HCT116 (cell line): ENCODE measurements at regions not wholly inside any gene's neighbourhood (a gene's known extent, or its start where the extent isn't known, plus 50 kb on each side); places are given as distances from the start of the nearest gene placed in this dataset.

ENCODE experiments used
- ATAC-seq: fragments of 200-7000 bp; cut with Tn5 transposase; 2 replicates; pipeline ENCODE4 v1.9.1; 2020; ENCODE audit warnings: mild to moderate bottlenecking, moderate library complexity
- BruUV-seq: library from RNA; stranded (reverse); fragments of 400-500 nt; replicated peaks from 2 replicates; lab custom pipeline; 2021; lab: Mats Ljungman, UMichigan
- CTCF ChIA-PET: fragments of 300-600 bp; sonication (Branson Sonifier 250); formaldehyde crosslinking; loops from one replicate; lab custom pipeline; 2021; ENCODE audit warnings: antibody characterized with exemption; lab: Charles Lee
- POLR2A ChIA-PET: fragments of 300-600, 350-600 bp; sonication (Branson Sonifier 250); formaldehyde crosslinking; loops from one replicate; lab custom pipeline; 2021; ENCODE audit warnings: antibody characterized with exemption; lab: Charles Lee
- RAD21 ChIA-PET, 2 experiments: fragments of 300-600 bp; sonication (Branson Sonifier 250); formaldehyde crosslinking; loops; one replicate each; lab custom pipeline; 2023; ENCODE audit warnings: low total read pairs in 2 of 2; ENCODE audit not compliant: uncharacterized antibody in 2 of 2, unreplicated experiment in 2 of 2, low non-redundant PET in 1 of 2; lab: Charles Lee
- DNase-seq: peaks from one replicate; pipeline ENCODE4 v3.0.0-alpha.2; 2010; ENCODE audit warnings: low read depth, low spot score
- H2AFZ ChIP-seq: fragments of 200-600 bp; shearing (Covaris generic), sonication (generic); 2 replicates; pipeline ENCODE4 v1.6.1; 2017; ENCODE audit warnings: low read depth, mixed run types, mixed read lengths, antibody characterized with exemption, low read length; ENCODE audit not compliant: poor library complexity, severe bottlenecking
- H3K27ac ChIP-seq: 2 replicates; pipeline ENCODE4 v1.5.1; 2012; ENCODE audit warnings: low read depth, low read length
- H3K27me3 ChIP-seq: fragments of 200-600 bp; sonication (generic); 2 replicates; pipeline ENCODE4 v1.6.1; 2016; ENCODE audit warnings: mixed run types, low read length, mixed read lengths; ENCODE audit not compliant: insufficient read depth
- H3K36me3 ChIP-seq, 2 experiments: fragments of 200-500 bp in 1 of 2; fragments of 200-600 bp in 1 of 2; sonication (Bioruptor generic) in 1 of 2; sonication (generic) in 1 of 2; 2 replicates each; pipeline versions ENCODE4 v1.5.1 to v1.6.1; 2014 to 2016; ENCODE audit warnings: low read length in 2 of 2, inconsistent platforms in 1 of 2, mixed read lengths in 1 of 2, mixed run types in 1 of 2; ENCODE audit not compliant: insufficient read depth in 2 of 2, control insufficient read depth in 1 of 2
- H3K4me1 ChIP-seq, 2 experiments: fragments of 200-600 bp in 1 of 2; sonication (generic) in 1 of 2; 2 replicates each; pipeline versions ENCODE4 v1.5.1 to v1.6.1; 2012 to 2017; ENCODE audit warnings: low read length in 2 of 2, inconsistent platforms in 1 of 2, mild to moderate bottlenecking in 1 of 2, mixed read lengths in 1 of 2, mixed run types in 1 of 2, moderate library complexity in 1 of 2; ENCODE audit not compliant: insufficient read depth in 2 of 2, control insufficient read depth in 1 of 2
- H3K4me2 ChIP-seq: fragments of 200-600 bp; sonication (generic); 2 replicates; pipeline ENCODE4 v1.6.1; 2017; ENCODE audit warnings: mixed run types, low read length, mixed read lengths
- H3K4me3 ChIP-seq, 2 experiments: fragments of 200-600 bp in 1 of 2; sonication (generic) in 1 of 2; replicated peaks in 1 of 2; 2 replicates each; pipeline ENCODE4 v1.5.1; 2011 to 2016; ENCODE audit warnings: low read length in 2 of 2, control low read depth in 1 of 2, low read depth in 1 of 2, mild to moderate bottlenecking in 1 of 2, mixed read lengths in 1 of 2, mixed run types in 1 of 2
- H3K79me2 ChIP-seq: fragments of 200-600 bp; sonication (generic); 2 replicates; pipeline ENCODE4 v1.6.1; 2017; ENCODE audit warnings: mild to moderate bottlenecking, mixed run types, low read length, moderate library complexity, mixed read lengths; ENCODE audit not compliant: insufficient read depth
- H3K9ac ChIP-seq: fragments of 200-600 bp; sonication (generic); 2 replicates; pipeline ENCODE4 v1.6.1; 2016; ENCODE audit warnings: low read length, mixed read lengths
- H3K9me2 ChIP-seq: fragments of 200-600 bp; sonication (generic), shearing (Covaris generic); 2 replicates; pipeline ENCODE4 v1.6.1; 2017; ENCODE audit warnings: mixed run types, mild to moderate bottlenecking, moderate library complexity; ENCODE audit not compliant: insufficient read depth
- H3K9me3 ChIP-seq, 2 experiments: fragments of 200-500 bp in 1 of 2; fragments of 200-600 bp in 1 of 2; sonication (Bioruptor generic) in 1 of 2; sonication (generic) in 1 of 2; 2 replicates each; pipeline ENCODE4 v1.6.1; 2014 to 2017; ENCODE audit warnings: low read length in 2 of 2, mixed read lengths in 2 of 2, inconsistent platforms in 1 of 2, low read depth in 1 of 2, mild to moderate bottlenecking in 1 of 2, mixed run types in 1 of 2, moderate library complexity in 1 of 2; ENCODE audit not compliant: control insufficient read depth in 1 of 2, insufficient read depth in 1 of 2
- H4K20me1 ChIP-seq: fragments of 200-600 bp; sonication (generic), shearing (Covaris generic); 2 replicates; pipeline ENCODE4 v1.6.1; 2017; ENCODE audit warnings: mixed run types, mild to moderate bottlenecking, moderate library complexity; ENCODE audit not compliant: insufficient read depth
- ATF3 ChIP-seq: IDR thresholded peaks from 2 replicates; pipeline ENCODE4 v1.6.1; 2012
- CTCF ChIP-seq, 3 experiments: fragments of 200-600 bp in 1 of 3; sonication (generic) in 1 of 3; IDR thresholded peaks in 2 of 3; conservative IDR thresholded peaks in 1 of 3; 2 replicates each; pipeline ENCODE4 v1.5.1; 2012 to 2017; ENCODE audit warnings: low read depth in 2 of 3, low read length in 2 of 3, antibody characterized with exemption in 1 of 3, borderline replicate concordance in 1 of 3, control low read depth in 1 of 3, mild to moderate bottlenecking in 1 of 3, mixed read lengths in 1 of 3, mixed run types in 1 of 3, moderate library complexity in 1 of 3; ENCODE audit not compliant: insufficient read depth in 1 of 3
- EGR1 ChIP-seq: IDR thresholded peaks from 2 replicates; pipeline ENCODE4 v1.6.1; 2012; ENCODE audit warnings: low read depth
- ELF1 ChIP-seq: IDR thresholded peaks from 2 replicates; pipeline ENCODE4 v1.6.1; 2012; ENCODE audit warnings: low read depth, borderline replicate concordance
- EZH2 ChIP-seq: fragments of 200-600 bp; sonication (generic); IDR thresholded peaks from 2 replicates; pipeline ENCODE4 v1.6.1; 2017; ENCODE audit warnings: antibody characterized with exemption, mixed run types
- EZH2phosphoT487 ChIP-seq: fragments of 200-600 bp; IDR thresholded peaks from 2 replicates; pipeline ENCODE4 v1.6.1; 2018; ENCODE audit warnings: antibody characterized with exemption, borderline replicate concordance
- POLR2A ChIP-seq: IDR thresholded peaks from 2 replicates; pipeline ENCODE4 v1.7.0; 2011; ENCODE audit warnings: borderline replicate concordance; ENCODE audit not compliant: insufficient read depth, insufficient read length; ENCODE audit errors: extremely low read depth
- SRF ChIP-seq: IDR thresholded peaks from 2 replicates; pipeline ENCODE4 v1.6.1; 2012; ENCODE audit warnings: low read depth
- TCF7L2 ChIP-seq: IDR thresholded peaks from 2 replicates; pipeline ENCODE4 v1.7.0; 2011; ENCODE audit warnings: borderline replicate concordance, inconsistent platforms; ENCODE audit not compliant: insufficient read depth, insufficient read length; ENCODE audit errors: extremely low read depth
- YY1 ChIP-seq: IDR thresholded peaks from 2 replicates; pipeline ENCODE4 v1.6.1; 2011; ENCODE audit warnings: low read length, low read depth, moderate library complexity, mild to moderate bottlenecking; ENCODE audit not compliant: insufficient replicate concordance; ENCODE audit errors: extremely low read depth
- ZFX ChIP-seq: fragments of 450-650 bp; IDR thresholded peaks from 2 replicates; pipeline ENCODE4 v1.6.1; 2017
- ZNF274 ChIP-seq: fragments of 200-500 bp; sonication (Bioruptor generic); IDR thresholded peaks from 2 replicates; pipeline ENCODE4 v1.6.1; 2014; ENCODE audit warnings: mild to moderate bottlenecking, low read depth, low read length, inconsistent platforms
- intact Hi-C: fragments of 100-400 bp; cut with micrococcal nuclease; formaldehyde crosslinking; loops from 2 replicates; pipeline ENCODE4 v1.10.0; 2022

GRCh38 chr12:67073336-67073735, 195.8 kb upstream of the CAND1 start:
- no peaks in the 10 kb centered on the region for H3K9me3 ChIP-seq
- H3K9me2 ChIP-seq = no peaks in the 10 kb centered on the region
- H3K4me2 ChIP-seq = no peak overlapping the region
- RAD21 ChIA-PET = no interaction called here
- H3K79me2 ChIP-seq = no peaks in the 10 kb centered on the region
- H4K20me1 ChIP-seq = no peaks in the 10 kb centered on the region
- no peak for TF ChIP-seq EZH2phosphoT487
- TF ChIP-seq TCF7L2 = no peak
- TF ChIP-seq ZNF274 = no peak
- TF ChIP-seq EZH2 = no peak
- no peak for TF ChIP-seq SRF
- TF ChIP-seq CTCF (IDR thresholded peaks at IDR 0.05 in 2 of 3, conservative IDR thresholded peaks at IDR 0.05 in 1 of 3; ENCODE audit: borderline replicate concordance in 1 of 3, insufficient read depth in 1 of 3, low read depth in 2 of 3, low read length in 2 of 3) = no peak
- no peak for TF ChIP-seq EGR1
- no peak for TF ChIP-seq YY1
- no peak for TF ChIP-seq ATF3
- TF ChIP-seq ZFX = no peak
- TF ChIP-seq ELF1 = no peak
- TF ChIP-seq POLR2A = no peak
- no peak for ATAC-seq
- POLR2A ChIA-PET = no interaction called here
- H3K27me3 ChIP-seq = peaks cover 53% of the 10 kb centered on the region
- H2AFZ ChIP-seq = no peak overlapping the region
- no peak overlapping the region for H3K9ac ChIP-seq
- H3K4me3 ChIP-seq = no peak overlapping the region
- H3K4me1 ChIP-seq = peaks cover 0 to 3% of the 10 kb centered on the region in 2 experiments; a peak in 2 of 4 replicates
- DNase-seq = no peak
- CTCF ChIA-PET = no interaction called here
- H3K27ac ChIP-seq = no peak overlapping the region
- no TSS peak for BruUV-seq
- intact Hi-C loops = no loop called here
- H3K36me3 ChIP-seq = no peaks in the 10 kb centered on the region
